GM18907 (cell line): ENCODE measurements at regions not wholly inside any gene's neighbourhood (a gene's known extent, or its start where the extent isn't known, plus 50 kb on each side); places are given as distances from the start of the nearest gene placed in this dataset.
"Not testable (repeated sequence)": the region's sequence is repeated elsewhere in the genome, so short reads cannot be mapped to it uniquely, and the experiment has no call there.

Experiments used
- ATAC-seq: cut with Tn5 transposase; IDR thresholded peaks from one replicate; pipeline ENCODE4 v1.9.1; 2021; ENCODE audit warnings: mild to moderate bottlenecking, moderate library complexity; ENCODE audit not compliant: unreplicated experiment

- no peak for ATAC-seq
These were observed 798.3 kb upstream of the TMEFF2 start for GRCh38 chr2:192993059-192993458.

- no peak for ATAC-seq
These were observed 788.4 kb upstream of the TMEFF2 start for GRCh38 chr2:192983173-192983572.

GRCh38 chr2:192978395-192978794, 783.7 kb upstream of the TMEFF2 start:
- no peak for ATAC-seq

- ATAC-seq = no peak
These were observed 777.2 kb upstream of the TMEFF2 start for GRCh38 chr2:192971981-192972380.

- ATAC-seq = no peak
These were observed 774.3 kb upstream of the TMEFF2 start for GRCh38 chr2:192969055-192969454.

- no peak for ATAC-seq
These were observed 766.2 kb upstream of the TMEFF2 start for GRCh38 chr2:192960945-192961344.

- ATAC-seq = not testable (repeated sequence)
These were observed 763.9 kb upstream of the TMEFF2 start for GRCh38 chr2:192958615-192959014.

- ATAC-seq = no peak
These were observed 762.7 kb upstream of the TMEFF2 start for GRCh38 chr2:192957425-192957824.

- no peak for ATAC-seq
These were observed 758.4 kb upstream of the TMEFF2 start for GRCh38 chr2:192953116-192953515.

GRCh38 chr2:192952245-192952644, 757.5 kb upstream of the TMEFF2 start:
- ATAC-seq = no peak

GRCh38 chr2:192948316-192948715, 753.6 kb upstream of the TMEFF2 start:
- no peak for ATAC-seq

GRCh38 chr2:192947352-192947751, 752.6 kb upstream of the TMEFF2 start:
- no peak for ATAC-seq

GRCh38 chr2:192940767-192941166, 746.0 kb upstream of the TMEFF2 start:
- ATAC-seq = no peak

- ATAC-seq = no peak
These were observed 737.6 kb upstream of the TMEFF2 start for GRCh38 chr2:192932376-192932775.

- not testable (repeated sequence) for ATAC-seq
These were observed 726.9 kb upstream of the TMEFF2 start for GRCh38 chr2:192921631-192922030.

GRCh38 chr2:192901446-192901845, 706.7 kb upstream of the TMEFF2 start:
- no peak for ATAC-seq

- no peak for ATAC-seq
These were observed 704.7 kb upstream of the TMEFF2 start for GRCh38 chr2:192899466-192899865.

GRCh38 chr2:192893976-192894375, 699.2 kb upstream of the TMEFF2 start:
- not testable (repeated sequence) for ATAC-seq

- no peak for ATAC-seq
These were observed 693.4 kb upstream of the TMEFF2 start for GRCh38 chr2:192888109-192888508.

GRCh38 chr2:192887337-192887736, 692.6 kb upstream of the TMEFF2 start:
- no peak for ATAC-seq

- ATAC-seq = no peak
These were observed 691.9 kb upstream of the TMEFF2 start for GRCh38 chr2:192886636-192887035.

- ATAC-seq = no peak
These were observed 690.9 kb upstream of the TMEFF2 start for GRCh38 chr2:192885569-192886160.

GRCh38 chr2:192877159-192877558, 682.4 kb upstream of the TMEFF2 start:
- no peak for ATAC-seq
